ENCODE measurements at regions not wholly inside any gene's neighbourhood (a gene's known extent, or its start where the extent isn't known, plus 50 kb on each side); places are given as distances from the start of the nearest gene placed in this dataset.
"Not testable (repeated sequence)": the region's sequence is repeated elsewhere in the genome, so short reads cannot be mapped to it uniquely, and the experiment has no call there.

GRCh38 chr1:10881046-10881445 is 84.6 kb upstream of the CASZ1 start:
- Histone ChIP-seq H3K9me3 (no peaks in the 10 kb centered on the region), H3K27ac (ENCODE audit: low read length) (no peak overlapping the region), H3K27me3 (replicated peaks in 1 of 2; ENCODE audit: control insufficient read depth in 2 of 2, extremely low read depth in 1 of 2, insufficient read depth in 2 of 2, low read length in 1 of 2) (peaks cover 0 to 37% of the 10 kb centered on the region in 2 experiments), H3K36me3 (ENCODE audit: control insufficient read depth in 2 of 2, extremely low read depth in 1 of 2, insufficient read depth in 1 of 2, low read length in 1 of 2) (no peaks in the 10 kb centered on the region), H3K4me3 (ENCODE audit: control insufficient read depth in 1 of 2, extremely low read depth in 1 of 2, low read length in 1 of 2) (no peak overlapping the region), H3K4me1 (ENCODE audit: control insufficient read depth in 1 of 2, extremely low read depth in 1 of 2, insufficient read depth in 2 of 2, low read length in 2 of 2) (no peaks in the 10 kb centered on the region)
- ChIA-PET POLR2A (no interaction called here), CTCF (interaction anchor here in 1 of 2 donors (0.8 kb wide), 1 partner anchor 11 kb away, joined by 3 read pairs; no protein-coding TSS in a partner anchor)
- Mint-ChIP-seq H3K9me3 (no peaks in the 10 kb centered on the region), H3K4me1 (no peaks in the 10 kb centered on the region), H3K27me3 (peaks cover 8 to 16% of the 10 kb centered on the region in 2 donors), H3K27ac (no peak overlapping the region), H3K4me3 (no peak overlapping the region), H3K36me3 (no peaks in the 10 kb centered on the region)
- WGBS (ENCODE audit: insufficient coverage): 97% methylated on average over 10 of the region's 10 CpGs
- ATAC-seq (replicated peaks in 1 of 4): no peak
- DNase-seq: no peak

- Mint-ChIP-seq H3K27me3 (peaks cover 12 to 18% of the 10 kb centered on the region in 2 donors), H3K27ac (no peak overlapping the region), H3K4me1 (no peaks in the 10 kb centered on the region), H3K36me3 (no peaks in the 10 kb centered on the region), H3K4me3 (no peak overlapping the region), H3K9me3 (no peaks in the 10 kb centered on the region)
- no peaks in the 10 kb centered on the region for H3K4me1 ChIP-seq (ENCODE audit: control insufficient read depth in 1 of 2, extremely low read depth in 1 of 2, insufficient read depth in 2 of 2, low read length in 2 of 2)
- H3K27ac ChIP-seq (ENCODE audit: low read length): no peak overlapping the region
- ChIA-PET POLR2A (no interaction called here), CTCF (interaction anchor here in 1 of 2 donors (0.6 kb wide), 1 partner anchor 364 kb away, joined by 3 read pairs; no protein-coding TSS in a partner anchor)
- no peak overlapping the region for H3K4me3 ChIP-seq (ENCODE audit: control insufficient read depth in 1 of 2, extremely low read depth in 1 of 2, low read length in 1 of 2)
- H3K9me3 ChIP-seq: no peaks in the 10 kb centered on the region
- no peaks in the 10 kb centered on the region for H3K36me3 ChIP-seq (ENCODE audit: control insufficient read depth in 2 of 2, extremely low read depth in 1 of 2, insufficient read depth in 1 of 2, low read length in 1 of 2)
- ATAC-seq (replicated peaks in 1 of 4) (no peak), DNase-seq (no peak)
- WGBS (ENCODE audit: insufficient coverage): 90% methylated on average over 2 of the region's 4 CpGs
- H3K27me3 ChIP-seq (replicated peaks in 1 of 2; ENCODE audit: control insufficient read depth in 2 of 2, extremely low read depth in 1 of 2, insufficient read depth in 2 of 2, low read length in 1 of 2): peaks cover 0 to 40% of the 10 kb centered on the region in 2 experiments
Observed at GRCh38 chr1:10882069-10882468, 85.6 kb upstream of the CASZ1 start.

- H3K4me1 Mint-ChIP-seq; CTCF ChIA-PET; H3K4me1 ChIP-seq (ENCODE audit: control insufficient read depth in 1 of 2, extremely low read depth in 1 of 2, insufficient read depth in 2 of 2, low read length in 2 of 2); H3K9me3 ChIP-seq; DNase-seq; POLR2A ChIA-PET; H3K27ac ChIP-seq (ENCODE audit: low read length); H3K36me3 ChIP-seq (ENCODE audit: control insufficient read depth in 2 of 2, extremely low read depth in 1 of 2, insufficient read depth in 1 of 2, low read length in 1 of 2); H3K4me3 ChIP-seq (ENCODE audit: control insufficient read depth in 1 of 2, extremely low read depth in 1 of 2, low read length in 1 of 2); H3K36me3 Mint-ChIP-seq; ATAC-seq (replicated peaks in 1 of 4); H3K9me3 Mint-ChIP-seq; H3K4me3 Mint-ChIP-seq; H3K27ac Mint-ChIP-seq: not testable (repeated sequence)
- peaks cover 9 to 56% of the 10 kb centered on the region in 2 experiments for H3K27me3 ChIP-seq (replicated peaks in 1 of 2; ENCODE audit: control insufficient read depth in 2 of 2, extremely low read depth in 1 of 2, insufficient read depth in 2 of 2, low read length in 1 of 2)
- peaks cover 34 to 50% of the 10 kb centered on the region in 2 donors for H3K27me3 Mint-ChIP-seq
- WGBS (ENCODE audit: insufficient coverage): no CpG with 5 or more reads among the region's 4 CpGs
Observed at GRCh38 chr1:10887032-10887431, 90.6 kb upstream of the CASZ1 start.

- H3K4me1 Mint-ChIP-seq: peaks cover 8 to 12% (median 8%) of the 10 kb centered on the region in 3 donors
- no peak overlapping the region for H3K27ac ChIP-seq (ENCODE audit: low read length)
- ATAC-seq (replicated peaks in 1 of 4) (no peak), DNase-seq (no peak)
- ChIA-PET CTCF (no interaction called here), POLR2A (interaction anchor here in 1 of 2 donors (0.6 to 0.8 kb wide), 2 partner anchors 396 to 667 kb away, joined by 3 read pairs; no protein-coding TSS in a partner anchor)
- H3K36me3 Mint-ChIP-seq: no peaks in the 10 kb centered on the region
- H3K27me3 Mint-ChIP-seq: peaks cover 38 to 55% of the 10 kb centered on the region in 2 donors
- H3K4me1 ChIP-seq (ENCODE audit: control insufficient read depth in 1 of 2, extremely low read depth in 1 of 2, insufficient read depth in 2 of 2, low read length in 2 of 2): peaks cover 0 to 4% of the 10 kb centered on the region in 2 experiments
- no peak overlapping the region for H3K4me3 ChIP-seq (ENCODE audit: control insufficient read depth in 1 of 2, extremely low read depth in 1 of 2, low read length in 1 of 2)
- WGBS (ENCODE audit: insufficient coverage): 10% methylated on average over 16 of the region's 23 CpGs
- H3K27me3 ChIP-seq (replicated peaks in 1 of 2; ENCODE audit: control insufficient read depth in 2 of 2, extremely low read depth in 1 of 2, insufficient read depth in 2 of 2, low read length in 1 of 2): peaks cover 9 to 60% of the 10 kb centered on the region in 2 experiments
- H3K27ac Mint-ChIP-seq: no peak overlapping the region
- no peaks in the 10 kb centered on the region for H3K36me3 ChIP-seq (ENCODE audit: control insufficient read depth in 2 of 2, extremely low read depth in 1 of 2, insufficient read depth in 1 of 2, low read length in 1 of 2)
- no peaks in the 10 kb centered on the region for H3K9me3 ChIP-seq
- peak overlapping the region in 1 of 3 donors; percentile 34 for H3K4me3 Mint-ChIP-seq
- no peaks in the 10 kb centered on the region for H3K9me3 Mint-ChIP-seq
Observed at GRCh38 chr1:10888291-10888690, 91.8 kb upstream of the CASZ1 start.

- ATAC-seq (replicated peaks in 1 of 4) (no peak), DNase-seq (no peak)
- POLR2A ChIA-PET: no interaction called here
- CTCF ChIA-PET: no interaction called here
- H3K9me3 Mint-ChIP-seq: no peaks in the 10 kb centered on the region
- peaks cover 38 to 55% of the 10 kb centered on the region in 2 donors for H3K27me3 Mint-ChIP-seq
- H3K36me3 Mint-ChIP-seq: no peaks in the 10 kb centered on the region
- 28% methylated on average over 60 of the region's 66 CpGs for WGBS (ENCODE audit: insufficient coverage)
- Histone ChIP-seq H3K27me3 (replicated peaks in 1 of 2; ENCODE audit: control insufficient read depth in 2 of 2, extremely low read depth in 1 of 2, insufficient read depth in 2 of 2, low read length in 1 of 2) (peaks cover 9 to 60% of the 10 kb centered on the region in 2 experiments), H3K4me3 (ENCODE audit: control insufficient read depth in 1 of 2, extremely low read depth in 1 of 2, low read length in 1 of 2) (no peak overlapping the region), H3K36me3 (ENCODE audit: control insufficient read depth in 2 of 2, extremely low read depth in 1 of 2, insufficient read depth in 1 of 2, low read length in 1 of 2) (no peaks in the 10 kb centered on the region), H3K9me3 (no peaks in the 10 kb centered on the region), H3K27ac (ENCODE audit: low read length) (no peak overlapping the region), H3K4me1 (ENCODE audit: control insufficient read depth in 1 of 2, extremely low read depth in 1 of 2, insufficient read depth in 2 of 2, low read length in 2 of 2) (peaks cover 0 to 4% of the 10 kb centered on the region in 2 experiments)
- H3K4me1 Mint-ChIP-seq: peaks cover 8 to 12% (median 8%) of the 10 kb centered on the region in 3 donors
- peak overlapping the region in 1 of 3 donors; percentile 55 for H3K4me3 Mint-ChIP-seq
- peak overlapping the region in 1 of 2 donors; percentile 36 for H3K27ac Mint-ChIP-seq
Observed at GRCh38 chr1:10888791-10889649, 92.6 kb upstream of the CASZ1 start.

GRCh38 chr1:10889650-10890353 is 93.4 kb upstream of the CASZ1 start:
- H3K9me3 Mint-ChIP-seq: no peaks in the 10 kb centered on the region
- ATAC-seq (replicated peaks in 1 of 4) (no peak), DNase-seq (no peak)
- peaks cover 0 to 4% of the 10 kb centered on the region in 2 experiments for H3K4me1 ChIP-seq (ENCODE audit: control insufficient read depth in 1 of 2, extremely low read depth in 1 of 2, insufficient read depth in 2 of 2, low read length in 2 of 2)
- ChIA-PET CTCF (no interaction called here), POLR2A (no interaction called here)
- peaks cover 9 to 56% of the 10 kb centered on the region in 2 experiments for H3K27me3 ChIP-seq (replicated peaks in 1 of 2; ENCODE audit: control insufficient read depth in 2 of 2, extremely low read depth in 1 of 2, insufficient read depth in 2 of 2, low read length in 1 of 2)
- H3K4me3 Mint-ChIP-seq: peak overlapping the region in 1 of 3 donors; percentile 30
- peaks cover 8 to 12% (median 8%) of the 10 kb centered on the region in 3 donors for H3K4me1 Mint-ChIP-seq
- no peaks in the 10 kb centered on the region for H3K9me3 ChIP-seq
- no peaks in the 10 kb centered on the region for H3K36me3 ChIP-seq (ENCODE audit: control insufficient read depth in 2 of 2, extremely low read depth in 1 of 2, insufficient read depth in 1 of 2, low read length in 1 of 2)
- H3K4me3 ChIP-seq (ENCODE audit: control insufficient read depth in 1 of 2, extremely low read depth in 1 of 2, low read length in 1 of 2): no peak overlapping the region
- no peak overlapping the region for H3K27ac ChIP-seq (ENCODE audit: low read length)
- no peaks in the 10 kb centered on the region for H3K36me3 Mint-ChIP-seq
- no peak overlapping the region for H3K27ac Mint-ChIP-seq
- H3K27me3 Mint-ChIP-seq: peaks cover 38 to 54% of the 10 kb centered on the region in 2 donors
- WGBS (ENCODE audit: insufficient coverage): 64% methylated on average over 18 of the region's 20 CpGs
